Nephron (organoid): ENCODE measurements at regions not wholly inside any gene's neighbourhood (a gene's known extent, or its start where the extent isn't known, plus 50 kb on each side); places are given as distances from the start of the nearest gene placed in this dataset.

Experiments used
- H3K27ac Mint-ChIP-seq, 3 experiments: 2 replicates each; pipeline ENCODE4 v1.8.0; 2020; ENCODE audit warnings: mixed read lengths in 3 of 3, mild to moderate bottlenecking in 2 of 3, moderate library complexity in 1 of 3
- H3K27me3 Mint-ChIP-seq: 2 replicates; pipeline ENCODE4 v1.8.0; 2021; ENCODE audit warnings: low read depth, mild to moderate bottlenecking, moderate library complexity, mixed read lengths
- H3K36me3 Mint-ChIP-seq: 2 replicates; pipeline ENCODE4 v1.8.0; 2020; ENCODE audit warnings: low read depth, mixed read lengths
- H3K4me1 Mint-ChIP-seq: 2 replicates; pipeline ENCODE4 v1.8.0; 2020; ENCODE audit warnings: mixed read lengths
- H3K4me3 Mint-ChIP-seq, 3 experiments: 2 replicates each; pipeline ENCODE4 v1.8.0; 2020; ENCODE audit warnings: mild to moderate bottlenecking in 3 of 3, mixed read lengths in 3 of 3, moderate library complexity in 2 of 3
- H3K9me3 Mint-ChIP-seq: 2 replicates; pipeline ENCODE4 v1.8.0; 2020; ENCODE audit warnings: mixed read lengths
- CTCF ChIP-seq, 3 experiments: fragments of 200-600 bp; sonication (generic); IDR thresholded peaks; one replicate each; pipeline ENCODE4 v1.5.0; 2021; ENCODE audit warnings: antibody characterized with exemption in 3 of 3; ENCODE audit not compliant: unreplicated experiment in 3 of 3

DNA sequence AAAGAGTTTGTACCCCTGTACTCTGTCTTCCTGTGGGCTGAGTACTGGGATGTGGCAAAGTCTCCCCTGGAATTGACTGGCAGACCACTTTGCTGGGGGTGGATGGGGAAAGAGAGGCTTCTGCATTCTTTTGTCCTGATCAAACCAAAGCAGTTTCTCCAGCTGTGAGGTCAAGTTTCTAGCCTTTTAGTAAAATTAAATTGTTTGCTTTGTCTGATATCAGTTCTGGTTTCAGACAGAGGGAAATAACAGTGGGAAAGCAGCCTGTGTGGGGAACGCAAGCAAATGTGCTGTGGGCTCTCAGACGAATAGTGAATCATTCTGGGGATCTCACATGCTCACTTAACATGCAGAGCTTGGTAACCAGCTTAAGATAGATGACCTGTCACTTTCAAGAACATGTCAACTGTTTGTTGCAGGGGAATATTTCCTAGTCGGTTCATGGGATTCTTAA is 151.6 kb downstream of the FAT3 start:
- Mint-ChIP-seq H3K27me3 (peaks cover 4% of the 10 kb centered on the region), H3K27ac (no peak overlapping the region), H3K9me3 (no peaks in the 10 kb centered on the region), H3K36me3 (no peaks in the 10 kb centered on the region), H3K4me3 (no peak overlapping the region), H3K4me1 (peaks cover 15% of the 10 kb centered on the region)
- no peak for TF ChIP-seq CTCF (IDR thresholded peaks at IDR 0.05; ENCODE audit: unreplicated experiment in 3 of 3)

GRCh38 chr11:92376680-92377079 is 152.1 kb downstream of the FAT3 start:
- H3K36me3 Mint-ChIP-seq, result no peaks in the 10 kb centered on the region
- peaks cover 4% of the 10 kb centered on the region for H3K27me3 Mint-ChIP-seq
- peaks cover 15% of the 10 kb centered on the region for H3K4me1 Mint-ChIP-seq
- no peaks in the 10 kb centered on the region for H3K9me3 Mint-ChIP-seq
- H3K27ac Mint-ChIP-seq, result no peak overlapping the region
- no peak overlapping the region for H3K4me3 Mint-ChIP-seq
- no peak for TF ChIP-seq CTCF (IDR thresholded peaks at IDR 0.05; ENCODE audit: unreplicated experiment in 3 of 3)

DNA sequence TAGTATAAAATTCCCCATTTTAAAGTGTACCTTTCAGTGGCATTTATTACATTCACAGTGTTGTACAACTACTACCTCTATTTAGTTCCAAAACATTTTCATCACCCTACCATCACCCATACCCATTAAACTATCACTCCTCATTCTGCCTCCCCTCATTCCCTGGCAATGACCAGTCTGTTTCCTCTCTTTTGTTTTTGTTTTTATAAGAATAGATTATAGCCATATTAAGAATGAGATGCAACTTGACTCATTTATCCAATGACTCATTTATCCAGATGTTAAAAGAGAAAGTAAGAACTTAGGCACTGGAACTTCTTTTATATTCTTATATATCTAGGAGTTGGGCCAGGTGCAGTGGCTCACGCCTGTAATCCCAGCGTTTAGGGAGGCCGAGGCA is 156.3 kb downstream of the FAT3 start:
- no peak for TF ChIP-seq CTCF (IDR thresholded peaks at IDR 0.05; ENCODE audit: unreplicated experiment in 3 of 3)
- peaks cover 38% of the 10 kb centered on the region for H3K4me1 Mint-ChIP-seq
- peak overlapping the region in 1 of 3 experiments; percentile 3 for H3K27ac Mint-ChIP-seq
- H3K9me3 Mint-ChIP-seq, result no peaks in the 10 kb centered on the region
- H3K27me3 Mint-ChIP-seq, result peaks cover 4% of the 10 kb centered on the region
- no peak overlapping the region for H3K4me3 Mint-ChIP-seq
- no peaks in the 10 kb centered on the region for H3K36me3 Mint-ChIP-seq

GRCh38 chr11:92382311-92382710 is 157.7 kb downstream of the FAT3 start:
- no peaks in the 10 kb centered on the region for H3K9me3 Mint-ChIP-seq
- peaks cover 4% of the 10 kb centered on the region for H3K27me3 Mint-ChIP-seq
- H3K4me1 Mint-ChIP-seq, result peaks cover 40% of the 10 kb centered on the region
- no peaks in the 10 kb centered on the region for H3K36me3 Mint-ChIP-seq
- TF ChIP-seq CTCF (IDR thresholded peaks at IDR 0.05; ENCODE audit: unreplicated experiment in 3 of 3), result no peak
- H3K4me3 Mint-ChIP-seq, result no peak overlapping the region
- no peak overlapping the region for H3K27ac Mint-ChIP-seq

DNA sequence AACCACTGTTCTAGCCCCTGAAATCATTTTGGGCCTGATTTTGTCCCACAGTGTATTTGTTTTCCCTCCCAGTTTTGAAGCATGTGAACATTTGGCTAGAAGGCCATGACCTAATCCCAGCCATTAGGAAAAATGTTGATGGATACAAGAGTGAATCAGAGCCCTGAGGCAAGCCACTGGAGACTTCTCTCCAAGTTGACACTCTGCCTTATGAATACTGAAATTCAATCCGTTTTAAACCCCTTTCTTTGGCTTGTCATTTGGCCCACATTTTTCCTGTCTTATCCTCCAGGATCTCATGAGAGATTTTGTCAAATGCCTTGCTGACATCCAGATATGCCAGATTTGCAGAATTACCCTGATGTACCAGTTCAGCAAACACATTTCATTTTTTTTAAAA is 158.8 kb downstream of the FAT3 start:
- no peak for TF ChIP-seq CTCF (IDR thresholded peaks at IDR 0.05; ENCODE audit: unreplicated experiment in 3 of 3)
- Mint-ChIP-seq H3K4me1 (peaks cover 44% of the 10 kb centered on the region), H3K36me3 (no peaks in the 10 kb centered on the region), H3K4me3 (no peak overlapping the region), H3K27me3 (peaks cover 4% of the 10 kb centered on the region), H3K27ac (peak overlapping the region in 1 of 3 experiments; percentile 66), H3K9me3 (no peaks in the 10 kb centered on the region)

GRCh38 chr11:92384358-92384757 is 159.7 kb downstream of the FAT3 start:
- no peaks in the 10 kb centered on the region for H3K36me3 Mint-ChIP-seq
- H3K4me1 Mint-ChIP-seq, result peaks cover 39% of the 10 kb centered on the region
- TF ChIP-seq CTCF (IDR thresholded peaks at IDR 0.05; ENCODE audit: unreplicated experiment in 3 of 3), result no peak
- peaks cover 4% of the 10 kb centered on the region for H3K27me3 Mint-ChIP-seq
- no peak overlapping the region for H3K4me3 Mint-ChIP-seq
- H3K9me3 Mint-ChIP-seq, result no peaks in the 10 kb centered on the region
- H3K27ac Mint-ChIP-seq, result no peak overlapping the region
